K562 (cell line): ENCODE measurements at regions not wholly inside any gene's neighbourhood (a gene's known extent, or its start where the extent isn't known, plus 50 kb on each side); places are given as distances from the start of the nearest gene placed in this dataset.

Source experiments
- ATAC-seq: fragments of 200-7000 bp; cut with Tn5 transposase; 3 replicates; pipeline ENCODE4 v1.9.1; 2020; ENCODE audit warnings: moderate library complexity
- BruUV-seq: library from RNA; stranded (reverse); fragments of 400-500 nt; replicated peaks from 2 replicates; lab custom pipeline; 2021; lab: Mats Ljungman, UMichigan
- CTCF ChIA-PET: fragments of 300-600 bp; formaldehyde crosslinking; extraction: SDS; loops from one replicate; lab custom pipeline; 2021; ENCODE audit warnings: low intra/inter-chr PET ratio; lab: Yijun Ruan, JAX
- POLR2A ChIA-PET: fragments of 300-600, 350-650 bp; sonication (Branson Sonifier 250); formaldehyde crosslinking; extraction: SDS; loops from one replicate; lab custom pipeline; 2021; ENCODE audit warnings: antibody characterized with exemption, inconsistent platforms; lab: Yijun Ruan, JAX
- DNase-seq, 4 experiments: peaks; one replicate each; pipeline versions ENCODE4 v3.0.0 to v3.0.0-alpha.2; 2011 to 2018; ENCODE audit warnings: low spot score in 3 of 4, mixed read lengths in 3 of 4; ENCODE audit errors: extremely low read depth in 1 of 4
- FAIRE-seq: peaks from 2 replicates; lab custom pipeline; 2011; peaks lifted over from hg19 to GRCh38; lab: Jason Lieb, UNC
- H2AFZ ChIP-seq: 2 replicates; pipeline ENCODE4 v1.6.0; 2011; ENCODE audit warnings: low read depth, low read length, control low read depth, inconsistent platforms
- H3K27ac ChIP-seq: fragments of 200-600 bp; 3 replicates; pipeline ENCODE4 v1.8.0; 2011; ENCODE audit warnings: low read depth, mild to moderate bottlenecking, control low read depth, inconsistent platforms, low read length, moderate library complexity, mixed read lengths; ENCODE audit errors: extremely low read depth
- H3K27me3 ChIP-seq, 2 experiments: fragments of 300-600 bp in 1 of 2; 2 replicates in 1 of 2; 3 replicates in 1 of 2; pipeline versions ENCODE4 v1.6.0 to v1.8.0; 2011; ENCODE audit warnings: inconsistent platforms in 2 of 2, low read length in 2 of 2, mild to moderate bottlenecking in 1 of 2, mixed read lengths in 1 of 2, moderate library complexity in 1 of 2; ENCODE audit not compliant: control insufficient read depth in 2 of 2, insufficient read depth in 2 of 2
- H3K36me3 ChIP-seq: fragments of 300-600 bp; 3 replicates; pipeline ENCODE4 v1.8.0; 2011; ENCODE audit warnings: mild to moderate bottlenecking, low read length, inconsistent platforms; ENCODE audit not compliant: control insufficient read depth, insufficient read depth
- H3K4me1 ChIP-seq, 2 experiments: fragments of 200-600 bp in 1 of 2; replicated peaks in 1 of 2; 2 replicates in 1 of 2; 3 replicates in 1 of 2; pipeline versions ENCODE4 v1.5.1 to v1.8.0; 2011; ENCODE audit warnings: inconsistent platforms in 2 of 2, low read length in 2 of 2, mild to moderate bottlenecking in 1 of 2, mixed read lengths in 1 of 2, moderate library complexity in 1 of 2; ENCODE audit not compliant: control insufficient read depth in 2 of 2, insufficient read depth in 2 of 2
- H3K4me2 ChIP-seq: 2 replicates; pipeline ENCODE4 v1.6.1; 2011; ENCODE audit warnings: low read length, control low read depth, inconsistent platforms, mixed read lengths; ENCODE audit not compliant: insufficient read depth
- H3K4me3 ChIP-seq: fragments of 200-600 bp; sonication (generic), shearing (Covaris generic); 2 replicates; pipeline ENCODE4 v1.5.1; 2016; ENCODE audit warnings: control low read depth, inconsistent platforms
- H3K79me2 ChIP-seq: fragments of 200-600 bp; 3 replicates; pipeline ENCODE4 v1.8.0; 2011; ENCODE audit warnings: low read length, inconsistent platforms; ENCODE audit not compliant: control insufficient read depth, insufficient read depth
- H3K9ac ChIP-seq, 2 experiments: 2 replicates each; pipeline versions ENCODE4 v1.6.0 to v1.6.1; 2011; ENCODE audit warnings: low read depth in 2 of 2, low read length in 2 of 2, control low read depth in 1 of 2, inconsistent platforms in 1 of 2, mild to moderate bottlenecking in 1 of 2, mixed read lengths in 1 of 2; ENCODE audit not compliant: insufficient read depth in 1 of 2
- H3K9me1 ChIP-seq: one replicate; pipeline ENCODE4 v1.6.0; 2011; ENCODE audit warnings: inconsistent platforms, mild to moderate bottlenecking, low read length, moderate library complexity; ENCODE audit not compliant: control insufficient read depth, insufficient read depth
- H3K9me3 ChIP-seq: replicated peaks from 2 replicates; pipeline ENCODE4 v1.5.1; 2011; ENCODE audit warnings: low read depth, low read length, inconsistent platforms; ENCODE audit not compliant: control insufficient read depth, insufficient read depth
- H4K20me1 ChIP-seq: replicated peaks from 2 replicates; pipeline ENCODE4 v1.6.1; 2011; ENCODE audit warnings: low read length, inconsistent platforms, mixed read lengths; ENCODE audit not compliant: control insufficient read depth, insufficient read depth
- HLTF ChIP-seq: fragments of 450-650 bp; IDR thresholded peaks from 2 replicates; pipeline ENCODE4 v1.6.1; 2016
- HOXB6 ChIP-seq: fragments of 250-450 bp; sonication (Bioruptor Pico); IDR thresholded peaks from 2 replicates; pipeline ENCODE4 v1.5.1; 2022; ENCODE audit warnings: mild to moderate bottlenecking, borderline replicate concordance
- MCM5 ChIP-seq: fragments of 450-650 bp; IDR thresholded peaks from 2 replicates; pipeline ENCODE4 v1.6.1; 2016; ENCODE audit warnings: low read depth
- SMARCC2 ChIP-seq: fragments of 450-650 bp; IDR thresholded peaks from 2 replicates; pipeline ENCODE4 v1.6.1; 2017; ENCODE audit warnings: antibody characterized with exemption, moderate library complexity, mild to moderate bottlenecking, low read depth
- WGBS: fragments of 100-300 bp; shearing (Covaris generic); methylation state at CpG from one replicate; pipeline ENCODE4 v1.1.6; 2016; ENCODE audit warnings: low coverage, mixed read lengths; ENCODE audit not compliant: insufficient coverage; ENCODE audit errors: missing lambda C conversion rate; 5-methylcytosine and 5-hydroxymethylcytosine counted together
- in situ Hi-C: fragments of 300-500 bp; cut with MboI; formaldehyde crosslinking; loops from 4 replicates; pipeline ENCODE4 v1.15.0; 2018; ENCODE audit warnings: inconsistent platforms, mixed read lengths
- intact Hi-C: fragments of 100-400 bp; cut with micrococcal nuclease; formaldehyde crosslinking; loops from 2 replicates; pipeline ENCODE4 v1.14.2; 2022
- TF ChIP-seq, protein P1 (sequence below): fragments of 450-650 bp; formaldehyde crosslinking; IDR thresholded peaks from 2 replicates; pipeline ENCODE4 v1.4.0; 2022; ENCODE audit warnings: mild to moderate bottlenecking, moderate library complexity
- TF ChIP-seq, protein P2 (sequence below): IDR thresholded peaks from 2 replicates; pipeline ENCODE4 v1.6.1; 2011; ENCODE audit warnings: borderline replicate concordance, low read depth, mild to moderate bottlenecking, moderate library complexity, low read length; ENCODE audit not compliant: insufficient read depth, poor library complexity, severe bottlenecking
- TF ChIP-seq, protein P3 (sequence below): fragments of 150-350 bp; IDR thresholded peaks from 2 replicates; pipeline ENCODE4 v1.6.1; 2014; ENCODE audit warnings: low read depth, mild to moderate bottlenecking, low read length, borderline replicate concordance

DNA sequence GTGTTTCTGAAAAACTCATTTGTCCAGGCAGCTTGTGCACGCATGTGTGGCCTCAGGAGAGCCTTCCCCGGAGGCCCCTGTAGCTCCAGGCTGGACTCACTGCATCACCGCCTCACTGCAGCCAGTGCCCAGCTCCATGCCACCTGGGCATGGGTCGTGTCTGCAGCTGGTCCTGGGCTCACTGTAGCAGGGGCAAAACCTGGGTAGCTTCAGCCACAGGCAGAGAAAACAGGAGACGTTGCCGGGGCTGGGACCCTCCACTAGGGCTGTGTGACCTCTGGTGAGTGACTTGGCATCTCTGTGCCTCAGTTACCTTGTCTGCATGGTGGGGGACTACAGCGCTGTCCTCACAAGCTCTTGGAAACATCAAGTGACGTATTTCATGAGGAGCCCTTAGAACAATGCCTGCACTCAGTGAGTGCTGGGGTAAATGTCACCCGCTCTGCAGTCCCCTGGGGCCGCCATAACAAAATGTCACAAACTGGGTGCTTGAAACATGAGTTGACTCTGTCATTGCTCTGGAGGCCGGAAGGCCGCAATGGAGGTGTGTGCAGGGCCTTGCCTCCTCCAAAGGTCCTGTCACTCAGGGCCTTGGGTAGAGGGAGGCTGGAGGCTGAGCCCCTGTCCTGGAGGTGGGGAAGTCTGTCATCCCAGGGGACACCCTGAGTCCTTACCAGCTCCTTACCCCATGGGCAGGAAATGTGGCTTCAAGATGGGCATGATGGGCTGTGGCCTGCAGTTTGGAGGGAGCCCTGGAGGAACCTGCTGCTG is 488.7 kb downstream of the TBC1D22A start:
- Histone ChIP-seq H3K9ac (no peak overlapping the region), H3K9me3 (no peaks in the 10 kb centered on the region), H4K20me1 (no peaks in the 10 kb centered on the region; the same call in 1 of the 2 replicates), H2AFZ (no peak overlapping the region)
- no TSS peak for BruUV-seq
- in situ Hi-C loops: no loop called here
- TF ChIP-seq SMARCC2 (no peak), HLTF (no peak), MCM5 (no peak), HOXB6 (no peak)
- TF ChIP-seq, protein P1, sequence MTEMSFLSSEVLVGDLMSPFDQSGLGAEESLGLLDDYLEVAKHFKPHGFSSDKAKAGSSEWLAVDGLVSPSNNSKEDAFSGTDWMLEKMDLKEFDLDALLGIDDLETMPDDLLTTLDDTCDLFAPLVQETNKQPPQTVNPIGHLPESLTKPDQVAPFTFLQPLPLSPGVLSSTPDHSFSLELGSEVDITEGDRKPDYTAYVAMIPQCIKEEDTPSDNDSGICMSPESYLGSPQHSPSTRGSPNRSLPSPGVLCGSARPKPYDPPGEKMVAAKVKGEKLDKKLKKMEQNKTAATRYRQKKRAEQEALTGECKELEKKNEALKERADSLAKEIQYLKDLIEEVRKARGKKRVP (CRISPR knock-in tag): no peak
- TF ChIP-seq, protein P2, sequence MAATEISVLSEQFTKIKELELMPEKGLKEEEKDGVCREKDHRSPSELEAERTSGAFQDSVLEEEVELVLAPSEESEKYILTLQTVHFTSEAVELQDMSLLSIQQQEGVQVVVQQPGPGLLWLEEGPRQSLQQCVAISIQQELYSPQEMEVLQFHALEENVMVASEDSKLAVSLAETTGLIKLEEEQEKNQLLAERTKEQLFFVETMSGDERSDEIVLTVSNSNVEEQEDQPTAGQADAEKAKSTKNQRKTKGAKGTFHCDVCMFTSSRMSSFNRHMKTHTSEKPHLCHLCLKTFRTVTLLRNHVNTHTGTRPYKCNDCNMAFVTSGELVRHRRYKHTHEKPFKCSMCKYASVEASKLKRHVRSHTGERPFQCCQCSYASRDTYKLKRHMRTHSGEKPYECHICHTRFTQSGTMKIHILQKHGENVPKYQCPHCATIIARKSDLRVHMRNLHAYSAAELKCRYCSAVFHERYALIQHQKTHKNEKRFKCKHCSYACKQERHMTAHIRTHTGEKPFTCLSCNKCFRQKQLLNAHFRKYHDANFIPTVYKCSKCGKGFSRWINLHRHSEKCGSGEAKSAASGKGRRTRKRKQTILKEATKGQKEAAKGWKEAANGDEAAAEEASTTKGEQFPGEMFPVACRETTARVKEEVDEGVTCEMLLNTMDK: no peak
- TF ChIP-seq, protein P3, sequence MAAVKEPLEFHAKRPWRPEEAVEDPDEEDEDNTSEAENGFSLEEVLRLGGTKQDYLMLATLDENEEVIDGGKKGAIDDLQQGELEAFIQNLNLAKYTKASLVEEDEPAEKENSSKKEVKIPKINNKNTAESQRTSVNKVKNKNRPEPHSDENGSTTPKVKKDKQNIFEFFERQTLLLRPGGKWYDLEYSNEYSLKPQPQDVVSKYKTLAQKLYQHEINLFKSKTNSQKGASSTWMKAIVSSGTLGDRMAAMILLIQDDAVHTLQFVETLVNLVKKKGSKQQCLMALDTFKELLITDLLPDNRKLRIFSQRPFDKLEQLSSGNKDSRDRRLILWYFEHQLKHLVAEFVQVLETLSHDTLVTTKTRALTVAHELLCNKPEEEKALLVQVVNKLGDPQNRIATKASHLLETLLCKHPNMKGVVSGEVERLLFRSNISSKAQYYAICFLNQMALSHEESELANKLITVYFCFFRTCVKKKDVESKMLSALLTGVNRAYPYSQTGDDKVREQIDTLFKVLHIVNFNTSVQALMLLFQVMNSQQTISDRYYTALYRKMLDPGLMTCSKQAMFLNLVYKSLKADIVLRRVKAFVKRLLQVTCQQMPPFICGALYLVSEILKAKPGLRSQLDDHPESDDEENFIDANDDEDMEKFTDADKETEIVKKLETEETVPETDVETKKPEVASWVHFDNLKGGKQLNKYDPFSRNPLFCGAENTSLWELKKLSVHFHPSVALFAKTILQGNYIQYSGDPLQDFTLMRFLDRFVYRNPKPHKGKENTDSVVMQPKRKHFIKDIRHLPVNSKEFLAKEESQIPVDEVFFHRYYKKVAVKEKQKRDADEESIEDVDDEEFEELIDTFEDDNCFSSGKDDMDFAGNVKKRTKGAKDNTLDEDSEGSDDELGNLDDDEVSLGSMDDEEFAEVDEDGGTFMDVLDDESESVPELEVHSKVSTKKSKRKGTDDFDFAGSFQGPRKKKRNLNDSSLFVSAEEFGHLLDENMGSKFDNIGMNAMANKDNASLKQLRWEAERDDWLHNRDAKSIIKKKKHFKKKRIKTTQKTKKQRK: no peak
- TF ChIP-seq, all 486 proteins: peak for 0
- Histone ChIP-seq H3K4me2 (no peak overlapping the region), H3K4me1 (no peaks in the 10 kb centered on the region), H3K27ac (no peak overlapping the region), H3K27me3 (peaks cover 0 to 9% of the 10 kb centered on the region in 2 experiments; a peak in 2 of 5 replicates), H3K79me2 (no peaks in the 10 kb centered on the region), H3K4me3 (no peak overlapping the region), H3K36me3 (no peaks in the 10 kb centered on the region), H3K9me1 (no peaks in the 10 kb centered on the region)
- ATAC-seq (no peak), DNase-seq (no peak), FAIRE-seq (no peak)
- WGBS: 3% methylated on average over 11 of the region's 12 CpGs
- ChIA-PET CTCF (no interaction called here), POLR2A (no interaction called here)
- intact Hi-C loops: no loop called here
